WTC11 (cell line): ENCODE measurements at regions not wholly inside any gene's neighbourhood (a gene's known extent, or its start where the extent isn't known, plus 50 kb on each side); places are given as distances from the start of the nearest gene placed in this dataset.

Experiments
- ATAC-seq: fragments of 200-7000 bp; cut with Tn5 transposase; 2 replicates; pipeline ENCODE4 v1.10.0; 2021; ENCODE audit warnings: mild to moderate bottlenecking, moderate library complexity
- CTCF ChIA-PET: fragments of 300-600 bp; sonication (Branson Sonifier 250); formaldehyde crosslinking; loops from one replicate; lab custom pipeline; 2021; ENCODE audit warnings: antibody characterized with exemption; lab: Charles Lee
- POLR2A ChIA-PET: fragments of 350-600 bp; sonication (Branson Sonifier 250); formaldehyde crosslinking; loops from one replicate; lab custom pipeline; 2021; ENCODE audit warnings: antibody characterized with exemption; lab: Charles Lee
- DNase-seq: peaks from one replicate; pipeline ENCODE4 v3.0.0; 2021; ENCODE audit warnings: low spot score
- H3K27ac Mint-ChIP-seq: 2 replicates; pipeline ENCODE4 v1.8.0; 2021; ENCODE audit warnings: mixed read lengths
- H3K27me3 Mint-ChIP-seq: 2 replicates; pipeline ENCODE4 v1.8.0; 2021; ENCODE audit warnings: low read depth, mild to moderate bottlenecking, moderate library complexity, mixed read lengths
- H3K36me3 Mint-ChIP-seq: 2 replicates; pipeline ENCODE4 v1.8.0; 2021; ENCODE audit warnings: mixed read lengths
- H3K4me1 Mint-ChIP-seq: 2 replicates; pipeline ENCODE4 v1.8.0; 2022; ENCODE audit warnings: mixed read lengths
- H3K4me3 Mint-ChIP-seq: 2 replicates; pipeline ENCODE4 v1.8.0; 2021; ENCODE audit warnings: mild to moderate bottlenecking, moderate library complexity, mixed read lengths
- H3K9me3 Mint-ChIP-seq: 2 replicates; pipeline ENCODE4 v1.8.0; 2021; ENCODE audit warnings: mixed read lengths
- CBFB ChIP-seq: sonication (generic); formaldehyde crosslinking; IDR thresholded peaks from 2 replicates; pipeline ENCODE4 v1.8.1; 2022; ENCODE audit warnings: mild to moderate bottlenecking, low read depth, missing genetic modification reagents
- CDX4 ChIP-seq: fragments of 250-450 bp; sonication (Bioruptor Pico); IDR thresholded peaks from 2 replicates; pipeline ENCODE4 v1.9.0; 2021; ENCODE audit warnings: moderate library complexity, mild to moderate bottlenecking, inconsistent platforms, borderline replicate concordance
- CREB1 ChIP-seq: sonication (generic); formaldehyde crosslinking; IDR thresholded peaks from 2 replicates; pipeline ENCODE4 v1.8.0; 2023; ENCODE audit warnings: mild to moderate bottlenecking, missing genetic modification reagents
- E2F5 ChIP-seq: sonication (generic); formaldehyde crosslinking; IDR thresholded peaks from 2 replicates; pipeline ENCODE4 v1.8.1; 2022; ENCODE audit warnings: mild to moderate bottlenecking, moderate library complexity, missing genetic modification reagents
- EMX1 ChIP-seq: fragments of 250-450 bp; sonication (Bioruptor Pico); IDR thresholded peaks from 2 replicates; pipeline ENCODE4 v1.8.0; 2021; ENCODE audit warnings: mild to moderate bottlenecking
- GTF2I ChIP-seq: fragments of 250-450 bp; sonication (Bioruptor Pico); conservative IDR thresholded peaks from 2 replicates; pipeline ENCODE4 v1.4.0; 2021; ENCODE audit warnings: mild to moderate bottlenecking
- IRF2 ChIP-seq: sonication (generic); formaldehyde crosslinking; IDR thresholded peaks from 2 replicates; pipeline ENCODE4 v1.8.0; 2022; ENCODE audit warnings: low read depth, missing genetic modification reagents, borderline replicate concordance
- MYBL2 ChIP-seq: sonication (generic); formaldehyde crosslinking; IDR thresholded peaks from 2 replicates; pipeline ENCODE4 v1.8.1; 2023; ENCODE audit warnings: mild to moderate bottlenecking, moderate library complexity, missing genetic modification reagents
- NFE2L1 ChIP-seq: sonication (generic); formaldehyde crosslinking; IDR thresholded peaks from 2 replicates; pipeline ENCODE4 v1.8.1; 2023; ENCODE audit warnings: missing genetic modification reagents
- NR2C2 ChIP-seq: sonication (generic); formaldehyde crosslinking; IDR thresholded peaks from 2 replicates; pipeline ENCODE4 v1.8.0; 2022; ENCODE audit warnings: mild to moderate bottlenecking, missing genetic modification reagents
- OVOL2 ChIP-seq: fragments of 250-450 bp; sonication (Bioruptor Pico); IDR thresholded peaks from 2 replicates; pipeline ENCODE4 v1.9.0; 2021; ENCODE audit warnings: mild to moderate bottlenecking, borderline replicate concordance
- RELA ChIP-seq: sonication (generic); formaldehyde crosslinking; IDR thresholded peaks from 2 replicates; pipeline ENCODE4 v1.8.1; 2022; ENCODE audit warnings: missing genetic modification reagents, mild to moderate bottlenecking, borderline replicate concordance
- SMAD3 ChIP-seq: sonication (generic); formaldehyde crosslinking; IDR thresholded peaks from 2 replicates; pipeline ENCODE4 v1.8.0; 2022; ENCODE audit warnings: missing genetic modification reagents, mild to moderate bottlenecking, borderline replicate concordance
- SP1 ChIP-seq: sonication (generic); formaldehyde crosslinking; conservative IDR thresholded peaks from 2 replicates; pipeline ENCODE4 v1.8.1; 2022; ENCODE audit warnings: missing genetic modification reagents
- TCF7 ChIP-seq: sonication (generic); formaldehyde crosslinking; IDR thresholded peaks from 2 replicates; pipeline ENCODE4 v1.8.0; 2022; ENCODE audit warnings: mild to moderate bottlenecking, low read depth, missing genetic modification reagents, moderate library complexity
- TEAD1 ChIP-seq: sonication (generic); formaldehyde crosslinking; IDR thresholded peaks from 2 replicates; pipeline ENCODE4 v1.8.0; 2022; ENCODE audit warnings: mild to moderate bottlenecking, missing genetic modification reagents
- USF2 ChIP-seq: sonication (generic); formaldehyde crosslinking; IDR thresholded peaks from 2 replicates; pipeline ENCODE4 v1.8.1; 2023; ENCODE audit warnings: mild to moderate bottlenecking, missing genetic modification reagents, moderate library complexity
- ZNF121 ChIP-seq: sonication (generic); formaldehyde crosslinking; IDR thresholded peaks from 2 replicates; pipeline ENCODE4 v1.8.0; 2023; ENCODE audit warnings: missing genetic modification reagents
- ZNF138 ChIP-seq: sonication (generic); formaldehyde crosslinking; conservative IDR thresholded peaks from 2 replicates; pipeline ENCODE4 v1.8.1; 2022; ENCODE audit warnings: mild to moderate bottlenecking, moderate library complexity, missing genetic modification reagents
- ZNF232 ChIP-seq: sonication (generic); formaldehyde crosslinking; IDR thresholded peaks from 2 replicates; pipeline ENCODE4 v1.8.0; 2022; ENCODE audit warnings: mild to moderate bottlenecking, missing genetic modification reagents
- ZNF317 ChIP-seq: sonication (generic); formaldehyde crosslinking; IDR thresholded peaks from 2 replicates; pipeline ENCODE4 v1.8.1; 2023; ENCODE audit warnings: low read depth, mild to moderate bottlenecking, moderate library complexity, missing genetic modification reagents, borderline replicate concordance
- ZNF396 ChIP-seq: fragments of 250-450 bp; sonication (Bioruptor Pico); IDR thresholded peaks from 2 replicates; pipeline ENCODE4 v1.8.0; 2021; ENCODE audit warnings: mild to moderate bottlenecking, moderate library complexity, borderline replicate concordance
- TF ChIP-seq, protein P1 (sequence below): sonication (generic); formaldehyde crosslinking; IDR thresholded peaks from 2 replicates; pipeline ENCODE4 v1.8.1; 2023; ENCODE audit warnings: mild to moderate bottlenecking, moderate library complexity, missing genetic modification reagents

GRCh38 chr6:141593311-141593710 lies 539.4 kb upstream of the GJE1 start:
- ATAC-seq = no peak
- Mint-ChIP-seq H3K36me3 (no peaks in the 10 kb centered on the region), H3K27me3 (no peaks in the 10 kb centered on the region), H3K4me1 (no peaks in the 10 kb centered on the region), H3K27ac (no peak overlapping the region), H3K9me3 (peaks cover 20% of the 10 kb centered on the region), H3K4me3 (no peak overlapping the region)
- CTCF ChIA-PET = no interaction called here
- TF ChIP-seq NFE2L1 (CRISPR knock-in tag) (no peak), ZNF121 (CRISPR knock-in tag) (no peak), CBFB (CRISPR knock-in tag) (no peak), ZNF317 (CRISPR knock-in tag) (no peak), USF2 (CRISPR knock-in tag) (no peak), GTF2I (CRISPR knock-in tag) (no peak), TCF7 (CRISPR knock-in tag) (no peak), SP1 (CRISPR knock-in tag) (no peak), CDX4 (CRISPR knock-in tag) (no peak), NR2C2 (CRISPR knock-in tag) (no peak), CREB1 (CRISPR knock-in tag) (no peak), E2F5 (CRISPR knock-in tag) (no peak), RELA (CRISPR knock-in tag) (no peak), MYBL2 (CRISPR knock-in tag) (no peak), TEAD1 (no peak), SMAD3 (CRISPR knock-in tag) (no peak), IRF2 (CRISPR knock-in tag) (no peak), EMX1 (CRISPR knock-in tag) (no peak), ZNF138 (no peak)
- TF ChIP-seq, protein P1, sequence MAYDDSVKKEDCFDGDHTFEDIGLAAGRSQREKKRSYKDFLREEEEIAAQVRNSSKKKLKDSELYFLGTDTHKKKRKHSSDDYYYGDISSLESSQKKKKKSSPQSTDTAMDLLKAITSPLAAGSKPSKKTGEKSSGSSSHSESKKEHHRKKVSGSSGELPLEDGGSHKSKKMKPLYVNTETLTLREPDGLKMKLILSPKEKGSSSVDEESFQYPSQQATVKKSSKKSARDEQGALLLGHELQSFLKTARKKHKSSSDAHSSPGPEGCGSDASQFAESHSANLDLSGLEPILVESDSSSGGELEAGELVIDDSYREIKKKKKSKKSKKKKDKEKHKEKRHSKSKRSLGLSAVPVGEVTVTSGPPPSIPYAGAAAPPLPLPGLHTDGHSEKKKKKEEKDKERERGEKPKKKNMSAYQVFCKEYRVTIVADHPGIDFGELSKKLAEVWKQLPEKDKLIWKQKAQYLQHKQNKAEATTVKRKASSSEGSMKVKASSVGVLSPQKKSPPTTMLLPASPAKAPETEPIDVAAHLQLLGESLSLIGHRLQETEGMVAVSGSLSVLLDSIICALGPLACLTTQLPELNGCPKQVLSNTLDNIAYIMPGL (CRISPR knock-in tag) = no peak
- POLR2A ChIA-PET = no interaction called here
- DNase-seq = no peak

GRCh38 chr6:141587482-141588266 lies 545.1 kb upstream of the GJE1 start:
- ChIA-PET POLR2A (no interaction called here), CTCF (no interaction called here)
- Mint-ChIP-seq H3K36me3 (peaks cover 5% of the 10 kb centered on the region), H3K4me3 (no peak overlapping the region), H3K9me3 (peaks cover 34% of the 10 kb centered on the region), H3K27ac (no peak overlapping the region), H3K4me1 (no peaks in the 10 kb centered on the region), H3K27me3 (no peaks in the 10 kb centered on the region)
- DNase-seq = no peak
- no peak for ATAC-seq
- TF ChIP-seq ZNF396 (no peak), OVOL2 (CRISPR knock-in tag) (no peak), ZNF232 (CRISPR knock-in tag) (no peak)
